ENCODE measurements at regions not wholly inside any gene's neighbourhood (a gene's known extent, or its start where the extent isn't known, plus 50 kb on each side); places are given as distances from the start of the nearest gene placed in this dataset.

DNA sequence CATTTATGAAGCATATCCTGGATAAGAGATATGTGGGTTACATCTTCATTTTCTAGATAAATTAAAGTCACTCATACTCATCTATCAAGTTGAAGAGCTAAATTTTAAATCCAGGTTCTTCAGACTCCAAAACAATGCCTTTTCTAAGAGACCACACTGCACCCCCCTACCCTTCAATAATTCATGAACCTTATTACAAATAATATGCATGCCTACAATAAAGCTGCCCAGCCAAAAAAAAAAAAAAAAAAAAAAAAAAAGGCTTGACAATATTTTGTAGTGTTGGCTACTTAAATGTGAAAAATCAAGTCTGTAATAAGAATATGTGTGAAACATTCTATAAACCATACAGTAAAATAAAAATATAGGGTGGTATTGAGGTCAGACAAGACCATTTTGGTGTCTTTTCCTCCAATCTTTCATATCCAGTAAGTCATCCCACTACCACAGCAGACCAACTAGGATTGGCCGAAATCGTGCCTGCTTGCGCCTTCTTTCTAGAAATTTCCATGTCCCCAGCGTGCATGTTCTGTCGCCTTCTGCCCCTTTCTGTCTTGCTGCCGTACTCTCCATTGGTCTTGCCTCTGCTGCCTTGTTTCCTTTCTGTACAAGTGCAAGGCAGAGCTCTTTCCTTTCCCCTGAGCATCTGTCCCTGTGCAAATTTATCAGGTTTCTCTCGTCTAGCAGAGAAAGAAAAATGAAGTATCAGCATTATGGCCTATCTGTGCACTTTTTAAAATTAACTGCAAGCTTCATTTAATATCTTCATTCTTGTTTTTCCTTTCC is 92.6 kb upstream of the NDUFV2 start:
- TF ChIP-seq POLR2AphosphoS5 (IDR thresholded peaks at IDR 0.05; ENCODE audit: low read depth, low read length) (no peak), POLR2A (IDR thresholded peaks at IDR 0.05; ENCODE audit: low read depth, low read length) (no peak), SPI1 (IDR thresholded peaks at IDR 0.05; ENCODE audit: low read depth, low read length) (no peak), POU2F2 (IDR thresholded peaks at IDR 0.05; ENCODE audit: low read depth, low read length) (no peak), TAF1 (IDR thresholded peaks at IDR 0.05; ENCODE audit: low read depth, low read length) (no peak)
